GM19452 (cell line): ENCODE measurements at regions not wholly inside any gene's neighbourhood (a gene's known extent, or its start where the extent isn't known, plus 50 kb on each side); places are given as distances from the start of the nearest gene placed in this dataset.
"Not testable (repeated sequence)": the region's sequence is repeated elsewhere in the genome, so short reads cannot be mapped to it uniquely, and the experiment has no call there.

Experiments
- ATAC-seq: cut with Tn5 transposase; IDR thresholded peaks from one replicate; pipeline ENCODE4 v1.9.1; 2021; ENCODE audit not compliant: unreplicated experiment

DNA sequence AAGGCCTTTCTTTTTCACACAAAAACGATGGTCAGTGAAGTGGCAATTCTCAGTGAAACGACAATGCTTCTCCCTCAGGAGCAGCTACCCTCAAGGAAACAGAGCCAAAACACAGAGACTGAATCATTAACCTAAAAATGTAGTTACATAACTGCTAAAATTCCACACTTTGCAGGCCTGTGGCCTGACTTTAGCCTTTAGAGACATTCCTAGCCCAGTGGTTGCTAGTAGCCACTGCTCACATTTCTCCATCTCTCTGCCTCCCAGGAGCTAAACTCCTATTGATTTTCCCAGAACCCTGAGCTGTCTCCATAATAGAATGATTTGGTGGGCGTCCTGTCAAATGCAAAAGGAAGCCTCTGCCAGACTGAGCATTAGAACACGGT, 630.1 kb upstream of the KCNMB2 start:
- ATAC-seq = no peak

DNA sequence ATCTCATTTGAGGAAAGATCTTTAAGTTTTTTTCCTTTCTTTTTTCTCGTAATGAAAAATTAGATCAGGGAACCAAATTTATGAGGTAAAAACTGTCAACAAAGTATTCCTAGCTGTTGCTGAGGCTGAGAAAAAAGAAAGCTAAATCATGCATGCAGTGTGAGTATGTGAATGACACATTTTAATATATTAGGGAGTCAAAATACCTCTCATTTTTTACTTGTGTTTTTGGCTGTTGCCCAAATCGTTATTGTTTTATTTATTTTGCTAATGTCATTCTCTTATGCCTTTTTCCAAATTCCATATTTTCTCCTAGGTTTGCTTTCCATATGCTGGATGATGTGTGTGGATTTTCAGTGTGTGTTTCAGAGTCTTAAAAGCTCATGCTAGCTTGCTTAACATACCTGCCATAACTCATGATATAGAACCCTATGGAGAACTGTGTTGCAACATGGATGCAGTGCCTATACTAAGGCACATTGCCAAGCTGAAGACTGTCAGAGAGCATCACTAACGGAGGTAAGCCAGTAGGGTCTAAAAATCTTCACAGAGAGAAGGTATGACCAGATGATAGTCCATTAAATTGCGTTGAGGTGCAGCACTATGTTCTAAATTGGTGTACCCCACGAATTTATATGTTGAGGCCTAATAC, 629.5 kb upstream of the KCNMB2 start:
- ATAC-seq = no peak

DNA sequence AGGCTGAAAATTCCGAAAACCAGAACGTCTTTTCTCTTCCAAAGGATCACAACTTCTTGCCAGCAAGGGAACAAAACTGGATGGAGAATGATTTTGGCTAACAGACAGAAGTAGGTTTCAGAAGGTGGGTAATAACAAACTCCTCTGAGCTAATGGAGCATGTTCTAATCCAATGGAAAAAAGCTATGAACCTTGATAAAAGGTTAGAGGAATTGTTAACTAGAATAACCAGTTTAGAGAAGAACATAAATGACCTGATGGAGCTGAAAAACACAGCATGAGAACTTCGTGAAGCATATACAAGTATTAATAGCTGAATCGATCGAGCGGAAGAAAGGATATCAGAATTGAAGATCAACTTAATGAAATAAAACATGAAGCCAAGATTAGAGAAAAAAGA, 626.7 kb upstream of the KCNMB2 start:
- not testable (repeated sequence) for ATAC-seq

DNA sequence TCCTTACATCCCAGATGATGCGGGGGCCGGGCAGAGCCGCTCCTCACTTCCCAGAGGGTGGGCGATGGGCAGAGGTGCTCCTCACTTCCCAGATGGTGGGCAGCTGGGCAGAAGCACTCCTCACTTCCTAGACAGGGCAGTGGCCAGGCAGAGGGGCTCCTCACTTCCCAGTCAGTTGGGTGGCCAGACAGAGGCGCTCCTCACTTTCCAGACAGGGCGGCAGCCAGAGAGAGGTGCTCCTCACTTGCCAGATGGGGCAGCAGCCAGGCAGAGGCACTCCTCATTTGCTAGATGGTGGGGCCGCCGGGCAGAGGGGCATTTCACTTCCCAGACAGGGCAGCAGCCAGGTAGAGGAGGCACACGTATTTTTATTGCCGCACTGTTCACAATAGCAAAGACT, 622.0 kb upstream of the KCNMB2 start:
- ATAC-seq = no peak

DNA sequence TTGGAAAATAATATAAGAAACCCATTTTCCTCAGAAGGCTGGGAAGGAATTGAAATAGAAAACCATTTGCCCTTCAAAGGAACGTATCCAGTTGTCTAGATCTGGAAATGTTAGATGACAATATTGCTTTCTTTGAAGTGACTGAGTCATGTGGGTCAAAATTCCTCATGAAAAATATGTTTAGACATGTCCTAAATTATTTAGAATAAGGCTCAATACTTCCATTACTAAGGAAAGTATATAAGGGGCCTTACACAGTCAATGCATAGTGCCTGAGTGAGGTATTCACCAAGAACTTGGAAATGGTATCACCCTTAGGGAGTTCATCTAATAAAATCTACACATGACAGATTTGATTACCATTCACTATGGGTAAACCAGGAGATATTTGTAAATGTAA, 619.8 kb upstream of the KCNMB2 start:
- no peak for ATAC-seq

DNA sequence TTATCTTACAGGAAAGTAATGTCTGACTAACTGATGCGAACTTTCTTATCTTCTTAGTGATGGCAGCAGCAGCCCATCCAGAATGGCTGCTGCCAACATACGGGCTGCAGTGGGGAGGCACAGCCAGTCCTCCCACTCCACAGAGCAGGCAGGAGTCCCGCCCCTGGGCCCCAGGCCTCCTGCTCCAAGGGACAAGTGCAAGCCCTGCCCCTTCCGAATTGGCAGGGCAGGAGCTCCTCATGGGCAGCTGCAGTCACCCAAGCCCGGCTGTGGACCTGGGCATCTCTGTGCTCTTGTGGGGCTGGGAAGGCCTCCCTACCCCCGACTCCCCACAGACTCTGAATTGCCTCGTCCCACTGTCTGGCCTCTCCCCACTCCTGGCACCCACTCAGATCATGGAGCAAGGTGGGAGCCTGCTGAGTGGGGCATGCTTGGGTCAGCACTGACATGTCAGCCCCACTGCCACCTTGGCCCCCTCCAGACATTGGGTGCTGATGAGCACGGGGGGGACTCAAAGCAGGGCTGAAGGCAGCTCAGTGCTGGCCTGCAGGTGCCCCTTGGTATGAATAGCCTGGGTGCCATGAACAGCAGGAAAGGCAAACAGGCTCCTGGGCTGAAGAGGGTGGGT, 618.9 kb upstream of the KCNMB2 start:
- no peak for ATAC-seq

DNA sequence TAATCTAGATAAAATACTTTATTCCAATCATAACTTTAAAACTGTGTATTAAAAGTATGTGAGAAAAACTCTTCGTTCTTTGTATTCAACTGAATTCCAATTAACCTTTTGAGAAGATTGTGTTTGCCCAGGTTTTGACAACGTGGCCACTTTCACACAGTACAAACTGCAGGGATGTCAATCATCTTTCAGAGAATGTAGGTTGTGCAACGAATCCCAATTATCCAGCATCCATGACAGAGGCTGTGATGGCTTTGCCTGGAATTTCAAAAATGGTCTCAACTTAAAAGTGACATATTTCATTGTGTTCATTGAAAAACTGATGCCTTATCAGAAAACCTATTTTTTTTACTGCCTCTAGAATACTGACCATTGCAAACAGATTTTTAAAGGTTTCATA, 615.1 kb upstream of the KCNMB2 start:
- no peak for ATAC-seq

DNA sequence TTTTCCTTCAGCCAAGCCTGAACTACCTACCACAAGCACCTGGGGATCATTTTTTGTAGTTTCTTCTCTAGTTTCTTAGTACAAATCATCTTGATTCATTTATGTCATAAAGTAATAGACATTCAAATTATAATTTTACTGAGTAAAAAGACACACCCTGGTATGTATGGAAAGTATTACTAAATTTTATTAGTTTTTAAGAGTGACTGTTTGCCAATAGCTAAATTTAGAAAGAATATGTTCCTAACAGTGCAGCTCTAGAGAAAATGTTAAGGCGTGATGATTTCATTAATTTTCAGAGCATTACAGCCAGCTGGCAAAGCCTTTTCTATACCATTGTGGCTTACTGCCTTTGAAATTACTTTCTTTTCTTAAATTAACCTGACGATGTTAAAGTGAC, 612.0 kb upstream of the KCNMB2 start:
- no peak for ATAC-seq

DNA sequence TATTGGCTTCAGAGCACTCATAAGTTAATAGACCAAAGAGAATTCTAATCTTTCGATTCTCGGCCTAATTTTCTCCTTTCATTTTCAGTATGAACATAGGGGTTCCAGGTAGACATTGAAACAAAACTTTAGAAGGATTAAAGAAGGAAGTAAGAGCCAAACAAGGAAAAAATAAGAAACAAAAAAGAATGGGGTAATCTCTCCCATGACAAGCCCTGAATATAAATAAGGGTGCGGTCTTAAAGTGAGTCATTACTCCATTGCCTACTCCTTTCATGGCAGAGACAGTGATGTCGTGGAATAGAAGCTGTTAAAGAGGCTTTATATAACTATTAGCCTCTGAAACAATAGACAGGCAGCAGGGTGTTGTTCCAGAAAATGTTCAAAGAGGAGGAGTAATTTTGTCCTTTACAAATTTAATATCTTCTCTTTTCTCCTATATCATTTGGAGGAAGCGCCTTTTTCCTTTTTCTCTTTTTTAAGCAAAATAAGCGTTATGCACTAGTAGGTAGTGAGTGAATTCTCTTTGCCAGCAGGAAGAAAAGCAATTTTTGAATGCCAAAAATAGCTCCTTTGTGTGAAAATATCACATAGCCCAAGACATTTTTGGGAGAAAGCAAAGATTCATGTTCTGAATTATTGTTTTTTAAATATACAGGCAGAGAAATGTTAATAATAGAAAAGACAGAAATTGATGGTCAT, 607.9 kb upstream of the KCNMB2 start:
- peak; percentile 73 for ATAC-seq

DNA sequence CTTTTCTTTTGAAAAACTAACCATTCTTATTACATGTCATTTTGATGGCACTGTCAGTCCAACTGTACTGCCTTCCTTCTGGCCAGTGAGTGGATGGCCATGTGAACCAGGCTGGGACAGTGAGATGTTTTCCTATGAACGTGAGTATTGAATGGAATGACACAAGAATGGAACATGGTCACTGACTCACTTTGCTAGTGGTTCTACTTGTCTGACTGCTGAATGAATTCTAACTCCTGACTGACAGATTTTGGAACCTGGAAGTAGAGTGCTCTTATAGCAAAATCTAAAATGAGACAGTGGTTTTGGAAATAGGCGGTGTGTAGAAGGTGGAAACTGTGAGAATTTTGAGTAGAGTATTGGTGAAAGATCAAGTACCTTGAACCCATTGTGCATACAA, 606.9 kb upstream of the KCNMB2 start:
- no peak for ATAC-seq

DNA sequence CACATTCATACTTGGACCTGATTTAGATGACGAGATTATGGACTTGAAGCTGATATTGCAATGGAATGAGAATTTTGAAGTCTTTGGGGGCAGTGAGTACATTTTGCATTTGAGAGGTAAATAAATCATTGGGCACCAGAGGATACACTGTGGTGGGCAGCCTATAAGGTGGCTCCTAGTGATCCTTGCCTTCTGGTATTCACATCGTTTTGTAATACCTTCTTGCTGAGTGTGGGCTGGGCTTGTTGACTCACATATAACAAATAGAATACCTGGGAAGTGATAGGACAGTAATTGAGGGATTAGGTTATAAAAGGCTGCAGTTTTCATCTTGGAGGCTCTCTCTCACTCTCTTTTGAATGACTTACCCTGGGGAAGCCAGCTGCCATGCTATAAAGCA, 605.5 kb upstream of the KCNMB2 start:
- no peak for ATAC-seq

DNA sequence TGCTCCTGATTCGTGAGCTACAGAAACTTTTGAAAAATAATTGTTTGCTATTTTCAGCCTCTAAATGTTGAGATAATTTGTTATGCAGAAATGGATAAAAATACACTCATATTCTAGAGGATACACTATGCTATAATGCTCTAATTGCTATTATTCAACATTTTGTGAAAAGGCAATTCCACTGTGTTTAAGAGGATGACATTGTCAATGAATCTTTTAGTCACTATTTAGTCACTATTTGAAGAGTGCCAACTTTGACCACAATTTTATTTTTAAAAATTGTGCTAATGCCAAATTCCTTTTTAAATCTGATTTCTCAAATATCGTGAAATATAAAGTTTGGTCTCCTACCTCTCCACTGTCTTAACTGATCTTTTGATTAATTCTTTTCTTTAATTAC, 604.9 kb upstream of the KCNMB2 start:
- ATAC-seq = no peak

DNA sequence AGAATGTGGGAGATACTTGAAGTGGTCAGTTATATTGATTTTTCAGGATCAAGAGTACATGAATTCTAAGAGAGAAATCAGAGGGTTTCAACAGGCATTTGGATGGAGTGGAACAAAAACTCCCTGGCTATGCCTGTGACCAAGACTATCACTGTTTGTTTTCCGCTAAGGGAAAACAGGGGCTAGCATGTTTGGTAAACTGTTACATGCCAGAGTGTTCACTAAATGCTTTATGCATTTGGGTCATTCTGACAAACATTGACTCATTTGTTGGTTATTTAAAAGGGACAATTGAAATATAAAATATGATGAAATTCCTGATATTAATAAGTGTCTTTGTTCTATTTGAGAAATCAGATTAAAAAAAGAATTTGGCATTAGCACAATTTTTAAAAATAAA, 603.9 kb upstream of the KCNMB2 start:
- ATAC-seq = no peak

DNA sequence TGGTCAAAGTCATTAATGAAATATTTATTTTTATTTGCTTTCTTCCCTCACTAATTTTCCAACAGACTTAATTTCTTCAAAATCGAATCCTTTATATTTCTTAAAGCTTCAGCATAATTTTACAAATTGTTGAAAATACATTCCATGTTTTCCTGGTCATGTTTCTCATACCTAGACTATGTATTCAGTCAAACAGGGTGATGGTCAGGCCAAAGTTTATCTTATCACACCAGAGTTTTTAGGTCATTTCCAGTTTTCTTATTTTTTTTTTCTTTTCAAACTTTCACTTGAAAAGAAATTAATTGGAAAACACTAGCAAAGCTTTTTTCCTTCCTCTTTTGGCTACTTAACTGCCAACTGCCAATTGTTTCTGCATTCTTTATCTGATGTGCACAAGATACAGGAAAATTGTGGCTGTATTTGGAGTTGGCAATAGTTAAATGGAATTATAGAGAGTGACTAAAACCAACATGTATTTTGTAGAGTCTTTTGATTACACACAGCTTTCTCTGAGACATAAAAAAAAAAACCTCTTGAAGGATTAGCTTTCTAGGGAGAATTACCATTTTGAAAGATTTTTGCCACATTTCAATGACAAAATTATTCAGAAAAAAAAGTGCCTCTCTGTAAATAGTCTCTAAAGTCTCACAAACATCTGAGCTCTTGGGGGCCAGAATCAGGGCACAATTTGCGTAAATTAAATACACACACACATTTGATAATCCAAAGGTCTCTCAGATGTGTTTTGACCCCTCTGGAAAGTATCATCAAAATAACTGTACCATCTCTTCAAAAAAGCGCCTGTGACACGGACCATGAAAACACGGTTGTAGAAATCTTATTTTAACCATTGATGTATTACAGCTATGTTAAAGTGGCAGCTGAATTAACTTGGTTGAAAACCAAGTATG, 603.2 kb upstream of the KCNMB2 start:
- ATAC-seq = no peak

DNA sequence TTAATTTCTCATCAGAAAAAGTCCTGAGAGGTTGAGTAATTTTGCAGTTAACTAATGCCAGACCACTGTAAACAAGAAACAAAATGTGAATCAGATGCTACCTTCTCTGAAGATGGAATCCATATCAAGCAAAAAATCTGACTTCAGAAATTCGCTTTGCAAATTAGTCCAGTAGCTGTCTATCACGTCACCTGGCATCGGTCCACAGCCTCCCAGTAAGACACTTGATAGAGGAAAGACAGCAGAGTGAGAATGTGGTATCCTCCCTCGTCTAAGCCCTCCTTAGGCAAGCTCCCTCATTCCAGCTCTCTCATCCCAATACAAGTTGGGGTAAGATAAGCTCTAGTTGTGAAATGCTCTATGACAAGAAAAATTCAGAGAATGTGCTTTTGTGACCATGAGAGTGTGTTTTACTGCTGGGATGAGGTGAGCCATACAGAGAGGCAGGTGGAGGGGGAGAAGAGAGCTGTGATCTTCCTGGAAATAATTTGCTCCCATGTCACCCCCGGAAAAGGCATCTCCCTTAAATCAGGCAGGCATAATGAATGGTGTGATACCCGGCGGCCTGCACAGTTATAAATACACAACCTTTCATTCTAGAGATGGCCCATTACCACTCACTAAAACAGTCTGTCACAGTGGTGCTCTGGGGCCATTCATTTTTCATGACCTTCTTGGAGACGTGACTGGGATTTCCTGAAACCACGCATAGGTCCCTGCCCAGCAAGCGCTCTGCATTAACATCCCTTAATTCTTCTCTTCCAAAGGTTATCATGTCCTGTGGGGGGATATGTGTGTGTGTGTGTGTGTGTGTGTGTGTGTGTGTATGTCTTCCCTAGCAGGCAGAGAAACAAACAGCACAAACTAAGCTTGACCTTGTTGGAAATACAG, 602.0 kb upstream of the KCNMB2 start:
- no peak for ATAC-seq

DNA sequence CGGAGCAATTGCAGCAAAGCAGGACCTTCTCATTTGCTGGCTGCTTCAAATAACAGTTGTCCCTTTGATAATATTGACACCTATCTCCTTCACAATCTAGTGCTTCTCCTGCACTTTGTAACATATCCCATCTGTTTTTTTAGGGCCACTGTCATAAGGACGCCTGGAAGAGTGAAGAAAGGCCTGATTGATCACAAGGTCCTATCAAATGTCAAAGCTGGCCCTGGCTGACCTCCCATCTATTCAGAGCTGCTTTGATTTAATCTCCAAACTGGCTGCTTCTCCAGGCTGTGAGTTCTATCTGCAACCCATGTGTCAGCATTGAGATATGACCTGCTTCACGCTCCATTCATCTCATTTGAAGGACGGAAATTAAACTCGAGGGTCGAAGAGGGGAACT, 601.2 kb upstream of the KCNMB2 start:
- no peak for ATAC-seq

DNA sequence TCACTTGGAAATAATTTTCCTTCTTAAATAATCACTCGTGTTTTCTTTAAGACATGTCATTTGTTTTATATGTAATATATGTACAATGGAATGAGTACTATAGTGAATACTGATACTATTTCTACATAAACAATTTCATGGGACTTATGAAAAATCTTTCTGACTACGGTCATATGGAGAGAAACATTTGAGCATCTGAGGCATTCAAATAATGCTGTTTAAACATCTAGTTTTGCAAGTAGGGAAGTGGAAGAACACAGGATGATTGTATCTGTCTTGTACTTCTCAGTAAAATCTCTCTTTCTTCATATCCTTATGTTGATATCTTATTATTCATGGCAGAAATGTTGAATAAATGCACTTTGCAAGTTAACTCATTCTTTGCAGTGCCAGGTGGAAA, 599.5 kb upstream of the KCNMB2 start:
- no peak for ATAC-seq

DNA sequence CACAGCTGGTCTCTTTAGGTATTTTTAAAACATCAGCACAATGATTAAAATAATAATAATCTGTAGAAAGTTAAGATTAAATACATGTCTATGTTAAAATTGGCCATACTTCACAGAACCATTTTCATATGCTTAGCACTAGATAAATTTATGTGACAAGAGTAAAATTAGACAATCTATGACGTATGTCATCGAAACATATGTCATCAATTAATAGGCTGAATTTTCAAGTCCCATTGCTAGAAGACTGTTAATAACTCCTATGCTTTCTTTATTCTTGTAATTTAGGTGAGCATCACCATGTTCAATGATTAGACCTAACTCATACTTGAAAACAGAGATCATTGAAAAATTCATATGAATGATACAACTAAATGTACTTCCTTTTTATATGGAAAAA, 593.3 kb upstream of the KCNMB2 start:
- ATAC-seq = no peak

DNA sequence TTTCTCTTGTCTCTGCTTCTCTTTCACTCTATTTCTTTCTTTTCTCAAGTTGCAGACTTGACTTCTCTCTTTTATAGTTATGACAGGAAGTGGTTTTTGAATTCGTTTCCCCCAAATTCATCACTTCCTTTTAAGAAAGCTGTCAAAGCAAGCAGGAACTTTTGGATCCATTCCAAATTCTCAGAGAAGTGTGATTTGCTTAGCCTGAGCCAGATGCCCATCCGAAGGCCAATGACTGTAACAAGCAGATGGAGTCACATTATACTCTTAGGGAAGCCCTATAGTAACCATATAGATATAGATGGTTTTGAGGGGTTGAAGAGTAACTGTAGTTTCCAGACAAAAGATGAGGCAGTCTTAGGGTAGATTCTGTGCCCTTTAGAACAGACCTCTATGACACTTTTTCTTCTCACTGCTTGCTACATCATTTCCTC, 592.0 kb upstream of the KCNMB2 start:
- ATAC-seq = no peak

DNA sequence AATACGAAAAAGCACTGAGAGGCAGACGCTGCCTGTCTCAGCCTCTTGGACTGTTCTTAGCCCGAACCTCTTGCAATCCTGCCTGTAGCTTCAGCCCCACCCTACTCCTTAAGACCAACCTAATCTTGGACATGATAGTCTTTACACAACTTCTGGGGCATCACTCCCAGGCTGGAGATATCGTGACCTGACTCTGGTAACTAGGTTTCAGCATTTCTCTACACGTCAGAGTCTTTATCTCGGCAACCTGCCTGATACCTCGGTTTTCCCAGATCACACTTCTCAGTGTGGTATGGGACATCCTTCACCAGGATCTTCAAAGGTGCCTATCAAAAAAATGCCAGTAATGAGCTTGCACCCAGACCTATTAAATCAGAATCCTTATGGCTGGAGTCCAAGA, 590.2 kb upstream of the KCNMB2 start:
- ATAC-seq = no peak

DNA sequence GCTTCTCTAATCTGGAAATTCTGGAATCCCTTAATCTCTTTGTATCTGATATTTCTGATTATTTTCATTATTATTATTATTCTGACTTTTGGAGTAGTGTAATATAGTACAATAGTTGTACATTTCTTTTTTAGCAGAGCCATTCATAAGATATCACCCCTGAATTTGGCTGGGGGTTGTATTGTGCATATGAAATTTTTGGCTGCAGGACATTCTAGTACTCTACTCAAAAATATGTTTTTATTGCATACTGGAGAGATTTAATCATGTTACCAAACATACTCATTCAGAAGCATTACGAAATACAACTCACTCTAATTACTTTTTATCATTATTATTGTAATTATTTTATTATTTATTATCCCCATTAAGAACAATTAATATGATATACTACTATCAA, 589.7 kb upstream of the KCNMB2 start:
- ATAC-seq = no peak
